Activated CD4-positive, CD25-positive, alpha-beta regulatory T cell treated with anti-CD3 and anti-CD28 coated beads, Interleukin-2, amount 50 U/mL, for 24 hours (primary cell): ENCODE measurements at regions not wholly inside any gene's neighbourhood (a gene's known extent, or its start where the extent isn't known, plus 50 kb on each side); places are given as distances from the start of the nearest gene placed in this dataset.

Source experiments
- ATAC-seq, 2 donors: fragments of 150-1000 bp; cut with Tn5 transposase; one replicate each; pipeline ENCODE4 v1.10.0; 2021; ENCODE audit warnings: mild to moderate bottlenecking in 1 of 2, moderate library complexity in 1 of 2

- no peak for ATAC-seq
Observed at GRCh38 chr15:95948411-95948810, 382.1 kb upstream of the NR2F2 start.

- no peak for ATAC-seq
Observed at GRCh38 chr15:95953032-95953431, 377.5 kb upstream of the NR2F2 start.

GRCh38 chr15:95957861-95958260 is 372.6 kb upstream of the NR2F2 start:
- ATAC-seq: no peak

- ATAC-seq: no peak
Observed at GRCh38 chr15:95958382-95958781, 372.1 kb upstream of the NR2F2 start.

- ATAC-seq: no peak
Observed at GRCh38 chr15:95968856-95969255, 361.6 kb upstream of the NR2F2 start.

GRCh38 chr15:95970326-95970725 is 360.2 kb upstream of the NR2F2 start:
- no peak for ATAC-seq

- no peak for ATAC-seq
Observed at GRCh38 chr15:95972041-95972553, 358.4 kb upstream of the NR2F2 start.

- ATAC-seq: no peak
Observed at GRCh38 chr15:95972812-95973211, 357.7 kb upstream of the NR2F2 start.

GRCh38 chr15:95973566-95974256 is 356.8 kb upstream of the NR2F2 start:
- no peak for ATAC-seq

- ATAC-seq: no peak
Observed at GRCh38 chr15:95975212-95975611, 355.3 kb upstream of the NR2F2 start.

- no peak for ATAC-seq
Observed at GRCh38 chr15:95979286-95979685, 351.2 kb upstream of the NR2F2 start.

- no peak for ATAC-seq
Observed at GRCh38 chr15:95981209-95981608, 349.3 kb upstream of the NR2F2 start.

- no peak for ATAC-seq
Observed at GRCh38 chr15:95987299-95987698, 343.2 kb upstream of the NR2F2 start.

GRCh38 chr15:95987886-95988573 is 342.5 kb upstream of the NR2F2 start:
- no peak for ATAC-seq

- ATAC-seq: no peak
Observed at GRCh38 chr15:95988574-95988887, 342.0 kb upstream of the NR2F2 start.

GRCh38 chr15:95989392-95989791 is 341.1 kb upstream of the NR2F2 start:
- no peak for ATAC-seq

- ATAC-seq: no peak
Observed at GRCh38 chr15:95990833-95991232, 339.7 kb upstream of the NR2F2 start.

GRCh38 chr15:95994418-95994817 is 336.1 kb upstream of the NR2F2 start:
- no peak for ATAC-seq

GRCh38 chr15:95995375-95996168 is 334.9 kb upstream of the NR2F2 start:
- no peak for ATAC-seq

GRCh38 chr15:95996494-95996893 is 334.0 kb upstream of the NR2F2 start:
- peak in 1 of 2 donors; percentile 27 for ATAC-seq

- no peak for ATAC-seq
Observed at GRCh38 chr15:95998935-95999334, 331.6 kb upstream of the NR2F2 start.

- ATAC-seq: no peak
Observed at GRCh38 chr15:96002890-96003859, 327.3 kb upstream of the NR2F2 start.
